ENCODE measurements at regions not wholly inside any gene's neighbourhood (a gene's known extent, or its start where the extent isn't known, plus 50 kb on each side); places are given as distances from the start of the nearest gene placed in this dataset.

- Mint-ChIP-seq H3K27me3 (ENCODE audit: low read depth) (peaks cover 3% of the 10 kb centered on the region; the same call in 1 of the 2 replicates), H3K27ac (no peak overlapping the region), H3K9me3 (peaks cover 0 to 5% of the 10 kb centered on the region in 2 experiments; a peak in 2 of 5 replicates), H3K4me1 (peaks cover 14% of the 10 kb centered on the region in 2 experiments), H3K4me3 (no peak overlapping the region), H3K36me3 (ENCODE audit: insufficient read depth in 1 of 3, low read depth in 3 of 3) (no peaks in the 10 kb centered on the region; a peak in 1 of 7 replicates)
- no peak overlapping the region for H2BK120ac ChIP-seq (ENCODE audit: low read depth, low read length, poor library complexity, severe bottlenecking)
- H4K91ac ChIP-seq (ENCODE audit: insufficient read length, low read depth, low read length) = no peak overlapping the region
- no peaks in the 10 kb centered on the region for H3K79me1 ChIP-seq (ENCODE audit: insufficient read depth, low read depth, low read length, poor library complexity, severe bottlenecking)
- no peak overlapping the region for H3K14ac ChIP-seq (ENCODE audit: insufficient read depth, low read length)
- H2BK5ac ChIP-seq (ENCODE audit: insufficient read length, low read length) = no peak overlapping the region
- H3K4ac ChIP-seq (ENCODE audit: low read depth, low read length) = no peak overlapping the region
- DNase-seq = no peak
- H2AFZ ChIP-seq (ENCODE audit: low read length) = no peak overlapping the region
- no peak overlapping the region for H2BK20ac ChIP-seq (ENCODE audit: low read depth, low read length, poor library complexity, severe bottlenecking)
- H2AK5ac ChIP-seq (ENCODE audit: insufficient read length, low read length) = no peak overlapping the region
- no peak overlapping the region for H4K5ac ChIP-seq (ENCODE audit: insufficient read length, low read depth, low read length)
- no peak overlapping the region for H3T11ph ChIP-seq (ENCODE audit: low read length)
- no peak overlapping the region for H3K9ac ChIP-seq (ENCODE audit: extremely low read depth, insufficient read length, low read length)
- no peak overlapping the region for H2BK12ac ChIP-seq (ENCODE audit: insufficient read length, low read depth, low read length)
- H4K8ac ChIP-seq (replicated peaks; ENCODE audit: insufficient read length, low read depth, low read length) = no peak overlapping the region
- no peak overlapping the region for H3K27ac ChIP-seq (ENCODE audit: insufficient read length, low read depth, low read length)
- TF ChIP-seq CTCF (conservative IDR thresholded peaks at IDR 0.05) = no peak
- no peaks in the 10 kb centered on the region for H3K27me3 ChIP-seq (ENCODE audit: insufficient read depth, low read length)
- no CpG with 5 or more reads among the region's 7 CpGs for WGBS (ENCODE audit: extremely low coverage, insufficient read length, low lambda C conversion rate)
- no peaks in the 10 kb centered on the region for H3K23me2 ChIP-seq (ENCODE audit: insufficient read length, low read depth, low read length, poor library complexity, severe bottlenecking)
- no peak overlapping the region for H2BK15ac ChIP-seq (ENCODE audit: low read depth, low read length)
- no peak overlapping the region for H3K18ac ChIP-seq (ENCODE audit: insufficient read length, low read depth, low read length)
- H3K9me3 ChIP-seq (ENCODE audit: control insufficient read depth, low read depth, low read length) = no peaks in the 10 kb centered on the region
- no peak overlapping the region for H3K56ac ChIP-seq (ENCODE audit: insufficient read length, low read depth, low read length)
- H3K79me2 ChIP-seq (ENCODE audit: insufficient read depth, low read length) = no peaks in the 10 kb centered on the region
- no peak overlapping the region for H3K23ac ChIP-seq (ENCODE audit: insufficient read length, low read depth, low read length)
- no peak overlapping the region for H3K4me2 ChIP-seq (ENCODE audit: insufficient read depth, insufficient read length, low read length)
- H3K4me1 ChIP-seq (ENCODE audit: insufficient read depth, low read length) = no peaks in the 10 kb centered on the region
- H4K20me1 ChIP-seq (ENCODE audit: control insufficient read depth, insufficient read depth, insufficient read length) = no peaks in the 10 kb centered on the region
Measured at GRCh38 chr2:11016735-11017388, 105.1 kb downstream of the KCNF1 start.
